ENCODE measurements at regions not wholly inside any gene's neighbourhood (a gene's known extent, or its start where the extent isn't known, plus 50 kb on each side); places are given as distances from the start of the nearest gene placed in this dataset.
"Not testable (repeated sequence)": the region's sequence is repeated elsewhere in the genome, so short reads cannot be mapped to it uniquely, and the experiment has no call there.

GRCh38 chr15:87527875-87528274 lies 728.7 kb downstream of the NTRK3 start:
- DNase-seq = no peak

GRCh38 chr15:87527416-87527815 lies 729.1 kb downstream of the NTRK3 start:
- no peak for DNase-seq

GRCh38 chr15:87523516-87523915 lies 733.0 kb downstream of the NTRK3 start:
- no peak for DNase-seq

- no peak for DNase-seq
Observed at GRCh38 chr15:87522997-87523396, 733.5 kb downstream of the NTRK3 start.

GRCh38 chr15:87518957-87519356 lies 737.6 kb downstream of the NTRK3 start:
- DNase-seq = no peak

- DNase-seq = no peak
Observed at GRCh38 chr15:87508086-87508485, 748.5 kb downstream of the NTRK3 start.

GRCh38 chr15:87502173-87502572 lies 754.4 kb downstream of the NTRK3 start:
- DNase-seq = no peak

- no peak for DNase-seq
Observed at GRCh38 chr15:87500240-87500639, 756.3 kb downstream of the NTRK3 start.

- DNase-seq = no peak
Observed at GRCh38 chr15:87498560-87498959, 758.0 kb downstream of the NTRK3 start.

- no peak for DNase-seq
Observed at GRCh38 chr15:87496795-87497194, 759.7 kb downstream of the NTRK3 start.

- no peak for DNase-seq
Observed at GRCh38 chr15:87496109-87496508, 760.4 kb downstream of the NTRK3 start.

- no peak for DNase-seq
Observed at GRCh38 chr15:87493803-87494202, 762.7 kb downstream of the NTRK3 start.

GRCh38 chr15:87492321-87492720 lies 764.2 kb downstream of the NTRK3 start:
- no peak for DNase-seq

- DNase-seq = no peak
Observed at GRCh38 chr15:87490666-87491065, 765.9 kb downstream of the NTRK3 start.

- DNase-seq = no peak
Observed at GRCh38 chr15:87489902-87490665, 766.5 kb downstream of the NTRK3 start.

GRCh38 chr15:87489456-87489855 lies 767.1 kb downstream of the NTRK3 start:
- DNase-seq = no peak

GRCh38 chr15:87487484-87487883 lies 769.1 kb downstream of the NTRK3 start:
- DNase-seq = no peak

- DNase-seq = no peak
Observed at GRCh38 chr15:87483468-87483867, 773.1 kb downstream of the NTRK3 start.

GRCh38 chr15:87481126-87481525 lies 775.4 kb downstream of the NTRK3 start:
- DNase-seq = no peak

GRCh38 chr15:87478687-87479072 lies 777.9 kb downstream of the NTRK3 start:
- no peak for DNase-seq

- peak; percentile 74 for DNase-seq
Observed at GRCh38 chr15:87477737-87478686, 778.5 kb downstream of the NTRK3 start.

GRCh38 chr15:87477026-87477425 lies 779.5 kb downstream of the NTRK3 start:
- DNase-seq = no peak

GRCh38 chr15:87470923-87471322 lies 785.6 kb downstream of the NTRK3 start:
- DNase-seq = no peak

- DNase-seq = not testable (repeated sequence)
Observed at GRCh38 chr15:87463956-87464355, 792.6 kb downstream of the NTRK3 start.
